Fibroblast of skin of right biceps (primary cell): ENCODE measurements at regions not wholly inside any gene's neighbourhood (a gene's known extent, or its start where the extent isn't known, plus 50 kb on each side); places are given as distances from the start of the nearest gene placed in this dataset.

ENCODE experiments used
- DNase-seq: peaks from one replicate; pipeline ENCODE4 v3.0.0-alpha.2; 2013

DNA sequence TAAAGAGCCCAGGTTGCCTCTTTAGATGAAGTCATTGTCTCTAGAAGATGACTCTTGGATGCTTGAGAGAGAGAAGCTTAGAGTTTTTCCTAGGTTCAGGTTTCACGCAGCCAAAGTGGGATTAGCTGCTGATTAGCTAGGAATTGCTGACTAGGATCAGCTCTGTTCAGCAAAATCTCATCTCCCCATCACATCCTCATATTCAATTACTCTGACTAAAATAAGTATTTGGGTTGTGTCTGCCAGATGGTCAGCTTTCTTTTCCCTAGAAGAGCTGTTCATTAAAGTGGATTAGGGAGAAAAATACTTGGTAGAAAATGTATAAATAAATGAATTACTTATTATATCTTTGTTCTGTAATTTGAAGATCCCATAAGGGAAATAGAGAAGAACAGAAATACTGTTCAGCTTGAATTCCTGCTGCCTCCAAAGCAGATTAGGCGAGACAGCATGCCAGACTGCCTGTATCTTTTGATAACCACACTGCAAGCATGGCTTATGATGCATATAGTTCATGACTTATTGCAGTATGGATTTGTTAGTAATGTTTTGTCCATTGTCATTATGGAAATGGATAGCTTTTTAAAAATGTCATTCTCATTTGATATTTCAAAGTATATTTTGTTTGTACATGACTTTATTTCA, 184.8 kb upstream of the CD180 start:
- DNase-seq: no peak

DNA sequence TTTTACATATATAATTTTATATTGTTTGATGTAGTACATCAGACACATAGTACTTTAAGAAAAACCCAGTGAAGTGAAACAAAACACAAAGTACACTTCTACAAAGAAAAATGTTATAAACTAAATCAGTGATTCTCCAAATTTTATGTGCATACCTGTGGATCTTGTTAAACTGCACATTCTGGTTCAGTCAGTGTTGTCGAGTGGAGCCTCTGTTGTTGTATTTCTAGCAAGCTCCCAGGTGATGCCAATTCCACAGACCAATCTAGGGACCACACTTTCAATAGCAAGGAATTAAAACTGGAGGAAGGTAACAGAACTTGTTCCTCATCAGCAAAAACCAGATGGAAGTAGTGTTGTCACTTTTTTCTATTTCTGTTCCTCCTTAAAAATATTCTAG, 183.8 kb upstream of the CD180 start:
- no peak for DNase-seq

DNA sequence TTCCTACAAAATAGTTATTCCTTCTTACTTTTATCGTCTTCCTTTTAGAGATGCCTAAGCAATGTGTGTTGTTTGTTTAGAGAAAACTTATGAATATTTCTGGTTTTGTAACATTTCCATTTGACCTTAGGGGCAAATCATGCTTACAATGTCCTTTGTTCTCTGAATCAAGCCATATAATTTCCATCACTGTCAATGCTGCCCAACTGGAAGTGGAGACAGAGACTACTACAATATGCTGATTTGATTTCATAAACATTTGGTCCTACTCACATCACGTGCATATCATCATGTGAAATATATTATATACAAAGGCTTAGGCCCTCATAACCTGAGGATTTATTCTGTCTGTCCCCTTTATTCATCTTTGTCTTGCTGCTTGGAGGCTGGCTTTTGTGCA, 183.2 kb upstream of the CD180 start:
- DNase-seq: no peak

DNA sequence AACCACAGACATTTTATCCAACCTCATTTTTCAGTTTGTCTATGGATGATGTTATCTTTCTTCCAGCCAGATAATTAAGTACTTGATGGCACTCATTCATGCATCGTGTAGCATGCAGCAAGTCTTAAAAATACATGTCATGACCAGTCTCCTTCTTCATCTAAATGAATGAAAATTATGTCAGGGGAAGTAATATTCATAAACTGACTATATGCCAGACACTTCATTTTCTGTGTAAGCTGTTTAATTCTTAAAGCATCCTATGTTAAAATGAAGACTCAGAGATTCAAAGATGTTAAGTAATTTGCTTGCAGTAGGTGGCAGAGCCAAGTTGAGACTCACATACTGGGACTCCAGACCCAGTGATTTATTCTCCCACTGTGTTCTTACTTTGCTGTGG, 181.7 kb upstream of the CD180 start:
- DNase-seq: no peak

DNA sequence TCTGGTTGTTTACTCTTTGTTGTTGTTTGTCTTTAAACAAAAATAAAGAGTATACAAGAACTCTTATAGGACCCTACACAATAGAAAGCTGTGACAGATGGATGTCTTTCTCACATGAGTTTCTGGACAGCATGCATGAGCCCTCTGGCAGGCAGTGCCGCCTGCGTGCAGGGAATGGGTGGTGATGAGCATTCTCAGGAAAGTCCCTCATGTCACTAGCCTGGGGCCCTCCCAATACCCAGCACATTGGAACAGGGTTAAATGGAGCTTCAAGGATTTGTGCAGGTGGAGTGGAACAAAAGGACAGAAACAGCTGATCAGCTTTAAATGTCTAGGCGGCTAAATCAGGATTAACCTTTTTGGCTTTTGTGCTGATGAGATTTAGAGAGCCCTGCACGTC, 181.0 kb upstream of the CD180 start:
- no peak for DNase-seq

DNA sequence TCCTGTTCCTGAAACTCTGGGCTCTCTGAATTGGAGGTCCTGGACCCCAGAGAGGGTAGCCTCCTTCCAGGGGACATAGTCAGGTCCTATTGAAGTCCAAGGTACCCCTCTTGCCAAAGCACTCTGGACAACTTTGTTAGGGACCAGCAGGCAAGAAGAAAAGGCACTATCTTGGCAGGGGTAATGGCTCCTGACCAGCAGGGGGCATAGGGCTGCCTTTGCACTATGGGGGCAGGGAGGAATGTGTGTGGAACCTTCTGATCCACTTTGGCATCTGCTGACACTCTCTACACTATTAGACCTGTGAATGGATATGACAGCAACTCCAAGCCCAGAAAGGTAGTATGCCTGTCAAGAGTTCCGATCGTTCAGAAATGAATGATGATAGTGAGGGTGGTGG, 179.0 kb upstream of the CD180 start:
- DNase-seq: no peak

GRCh38 chr5:67374378-67374777, 177.8 kb upstream of the CD180 start:
- no peak for DNase-seq

DNA sequence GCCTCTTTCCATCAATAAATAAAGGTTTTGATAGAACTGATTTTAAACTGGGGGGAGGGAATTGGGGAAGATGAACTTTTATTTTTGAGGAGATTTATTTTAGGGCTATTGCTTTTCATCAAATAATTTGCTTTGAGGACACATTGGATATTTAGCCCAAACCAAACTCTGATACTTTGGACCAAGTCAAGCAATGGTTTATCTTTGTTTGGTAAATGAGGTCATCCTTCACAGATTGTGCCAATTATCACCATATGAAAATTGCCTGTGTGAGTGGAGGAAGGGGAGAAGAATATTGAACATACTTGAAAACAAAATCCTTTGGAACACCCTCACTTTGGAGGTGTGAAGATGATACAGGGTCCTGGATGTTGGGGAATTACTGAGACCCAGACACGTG, 176.9 kb upstream of the CD180 start:
- DNase-seq: no peak

DNA sequence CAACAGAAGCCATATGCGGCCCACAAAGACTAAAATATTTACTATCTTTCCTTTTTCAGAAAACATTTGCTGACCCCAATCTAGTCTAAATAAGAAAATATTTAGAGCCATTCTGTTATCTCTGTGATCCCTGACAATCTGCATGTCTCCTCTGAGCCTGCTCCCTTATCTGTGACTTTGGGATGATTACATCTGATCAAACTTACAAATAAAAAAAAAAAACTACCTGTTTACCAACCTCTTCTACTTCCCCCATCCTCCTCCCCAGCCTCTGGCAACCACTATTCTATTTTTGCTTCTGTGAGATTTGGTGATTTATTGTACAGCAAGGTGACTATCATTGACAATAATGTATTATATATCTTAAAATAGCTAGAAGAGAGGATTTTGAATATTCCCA, 176.3 kb upstream of the CD180 start:
- DNase-seq: no peak

- DNase-seq: no peak
Measured at GRCh38 chr5:67371924-67372323, 175.3 kb upstream of the CD180 start.

DNA sequence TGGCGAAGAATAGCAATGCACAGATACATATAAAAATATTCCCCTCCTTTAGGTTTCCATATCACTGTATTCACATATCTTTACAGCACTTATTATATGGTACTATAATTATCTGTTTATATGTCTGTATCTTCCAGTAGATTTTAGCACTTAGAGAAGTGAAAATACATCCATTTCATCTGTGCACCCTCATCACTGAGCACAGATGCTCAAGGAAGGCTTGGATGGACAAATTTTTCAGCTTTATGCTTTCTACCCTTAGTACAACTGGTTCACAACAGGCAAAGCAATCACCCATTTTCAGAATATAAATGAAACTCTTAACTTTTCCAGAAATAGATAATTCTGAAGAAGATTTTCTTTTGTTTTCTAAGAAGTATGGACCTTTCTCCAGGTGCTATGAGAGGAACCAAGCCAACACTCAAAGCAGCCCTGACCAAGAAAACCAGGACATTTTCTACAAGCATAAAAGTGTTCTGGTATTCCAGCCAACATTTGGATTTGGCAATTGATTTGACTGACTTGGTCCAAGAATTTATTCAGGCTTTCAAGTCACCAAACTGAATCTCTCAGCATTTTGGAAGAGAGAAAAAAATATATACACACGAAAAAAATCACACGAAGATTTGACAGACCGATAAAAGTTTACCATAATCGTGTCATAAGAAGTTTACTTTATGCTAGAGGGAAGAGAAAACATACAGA, 170.2 kb upstream of the CD180 start:
- DNase-seq: no peak

GRCh38 chr5:67366276-67366675, 169.7 kb upstream of the CD180 start:
- DNase-seq: no peak

DNA sequence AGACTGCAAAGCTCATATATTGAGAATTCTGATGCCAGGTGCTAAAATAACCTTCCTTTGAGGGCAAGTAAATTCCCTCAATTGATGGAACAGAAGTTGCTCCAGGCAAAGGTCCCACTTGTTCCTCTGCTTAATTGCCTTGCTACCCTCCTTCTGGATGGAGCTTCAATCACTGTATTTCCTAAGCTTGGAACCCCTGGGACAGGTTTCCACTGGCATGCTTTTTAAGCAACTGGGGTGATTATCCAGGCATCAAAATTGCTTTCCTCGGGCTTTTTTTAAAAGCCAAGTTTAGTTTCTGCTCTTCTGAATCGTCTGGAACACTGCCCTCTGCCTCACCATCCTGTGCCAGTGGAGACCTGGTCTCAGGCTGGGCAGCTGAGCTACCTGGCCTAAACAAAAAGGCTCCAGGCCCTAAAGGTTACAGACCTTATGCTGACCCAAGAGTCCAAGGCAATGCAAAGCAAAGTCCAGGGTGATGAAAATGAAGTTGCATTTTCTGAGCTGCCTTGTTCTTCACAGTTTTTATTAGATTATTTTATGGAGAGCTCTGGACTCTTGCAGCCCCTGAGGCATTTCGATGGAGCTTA, 167.9 kb upstream of the CD180 start:
- DNase-seq: no peak

DNA sequence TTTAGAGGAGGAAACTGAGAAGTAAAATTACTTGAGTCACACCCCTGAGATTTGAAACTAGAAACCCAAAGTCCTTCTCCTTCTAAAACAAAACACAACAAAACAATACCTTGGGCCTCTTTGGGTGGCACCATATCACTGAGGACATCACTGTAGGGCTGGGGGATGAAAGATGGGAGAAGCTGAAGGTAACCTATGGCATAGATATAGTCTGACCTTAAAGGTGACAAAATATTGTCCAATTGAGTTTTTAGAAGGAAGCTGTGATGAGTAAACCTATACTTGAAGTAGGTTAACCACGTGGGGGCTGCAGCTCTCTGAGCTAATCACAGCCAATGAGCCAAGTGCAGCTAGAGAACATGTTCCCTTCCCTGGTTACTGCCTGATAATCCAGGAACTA, 167.4 kb upstream of the CD180 start:
- DNase-seq: no peak

DNA sequence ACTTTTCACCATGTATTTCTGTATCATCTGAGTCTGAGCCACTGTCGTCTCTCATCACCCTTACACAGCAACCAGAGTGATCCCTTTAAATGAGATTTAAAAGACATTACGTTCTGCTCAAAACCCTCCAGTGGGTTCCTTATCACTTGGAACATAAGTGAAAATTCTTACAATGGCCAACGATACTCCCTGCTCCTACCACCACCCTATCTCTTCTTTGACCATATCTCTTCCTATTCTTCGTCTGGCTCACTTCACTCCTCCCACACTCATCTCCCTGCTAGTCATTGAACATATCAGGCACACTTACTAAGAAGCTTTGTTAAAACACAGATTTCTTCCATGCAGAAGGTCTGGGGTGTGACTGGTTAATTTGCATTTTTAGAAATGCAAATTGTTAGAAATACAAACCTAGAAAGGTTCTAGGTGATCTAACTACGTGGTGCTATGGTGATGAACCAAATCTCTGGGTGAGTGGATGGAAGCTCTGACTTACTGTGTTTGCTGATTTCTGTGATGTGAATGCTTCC, 166.6 kb upstream of the CD180 start:
- DNase-seq: no peak

GRCh38 chr5:67361932-67362729, 165.5 kb upstream of the CD180 start:
- peak; percentile 49 for DNase-seq

DNA sequence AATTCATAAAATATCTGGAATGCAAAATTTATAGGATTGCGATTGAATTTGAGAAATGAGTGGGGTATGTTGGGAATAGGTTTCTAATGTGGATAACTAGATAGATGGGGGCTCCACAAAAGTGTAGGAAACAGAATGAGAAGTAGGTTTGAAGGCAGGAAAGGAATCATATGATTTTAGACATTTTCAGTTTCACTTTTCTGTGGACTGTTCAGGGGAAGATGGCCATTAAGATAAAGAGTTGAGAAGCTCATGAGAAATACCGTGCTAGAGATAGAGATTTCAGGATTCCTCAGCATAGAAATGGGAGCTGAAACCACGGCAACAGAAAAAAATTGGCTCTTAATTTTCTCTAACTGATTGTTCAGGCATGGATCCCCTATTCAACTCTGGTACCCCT, 163.4 kb upstream of the CD180 start:
- DNase-seq: no peak

DNA sequence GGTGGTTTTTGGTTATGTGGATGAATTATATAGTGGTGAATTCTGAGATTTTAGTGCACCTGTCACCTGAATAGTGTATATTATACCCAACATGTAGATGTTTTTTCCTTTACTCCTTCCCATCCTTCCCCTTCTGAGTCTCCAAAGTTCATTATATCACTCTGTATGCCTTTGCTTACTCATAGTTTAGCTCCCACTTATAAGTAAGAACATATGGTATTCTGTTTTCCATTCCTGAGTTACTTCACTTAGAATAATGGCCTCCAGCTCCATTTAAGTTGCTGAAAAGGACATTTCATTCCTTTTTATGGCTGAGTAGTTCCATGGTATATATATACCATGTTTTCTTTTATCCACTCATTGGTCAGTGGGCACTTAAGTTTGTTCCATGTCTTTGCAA, 161.6 kb upstream of the CD180 start:
- no peak for DNase-seq

GRCh38 chr5:67355120-67355713, 158.6 kb upstream of the CD180 start:
- no peak for DNase-seq

DNA sequence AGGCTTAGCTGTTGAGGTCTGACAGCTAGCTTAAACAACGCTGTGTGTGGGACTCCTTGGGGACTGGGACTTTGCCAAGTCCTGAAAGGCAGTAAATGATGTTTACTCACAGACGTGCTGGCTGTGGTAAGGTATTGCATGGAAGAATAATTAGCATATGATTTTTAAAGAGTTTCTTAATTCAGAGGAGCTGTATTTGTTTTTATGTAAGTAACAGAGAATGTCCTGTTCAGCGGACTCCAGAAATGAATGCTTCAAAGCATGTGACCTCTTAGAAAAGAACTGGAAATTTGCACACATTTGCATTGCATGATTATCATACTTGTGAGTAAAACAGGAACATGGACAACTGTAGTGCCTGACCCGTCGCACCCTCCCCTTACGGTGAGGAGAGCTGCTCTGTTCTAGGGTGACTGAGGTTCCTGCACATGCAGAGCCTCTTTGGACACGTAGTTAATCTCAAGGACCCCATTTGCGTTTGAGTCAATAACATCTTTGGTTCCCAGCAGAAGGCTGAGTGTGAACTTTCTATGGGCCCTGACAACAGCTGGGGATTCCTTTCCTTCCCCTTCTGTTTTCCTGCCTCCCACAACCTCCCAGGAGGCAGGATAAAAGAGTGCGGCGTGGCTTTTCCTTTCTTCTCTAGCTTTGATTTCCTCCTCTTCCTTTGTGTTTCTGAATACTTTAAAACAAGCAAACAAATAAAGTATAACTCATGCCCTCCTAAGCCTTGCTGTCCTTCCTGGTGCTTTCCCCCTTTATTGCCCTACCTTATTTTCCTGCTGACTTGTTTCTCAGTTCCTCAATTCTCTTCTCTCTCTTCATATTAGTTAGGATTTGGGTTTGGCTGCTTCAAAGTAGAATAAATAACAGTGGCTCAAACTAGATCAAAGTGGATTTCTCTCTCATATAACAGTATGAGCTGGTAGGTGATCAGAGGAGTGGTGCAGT, 157.2 kb upstream of the CD180 start:
- DNase-seq: peak; percentile 40

- peak; percentile 42 for DNase-seq
Measured at GRCh38 chr5:67350618-67351201, 154.1 kb upstream of the CD180 start.

DNA sequence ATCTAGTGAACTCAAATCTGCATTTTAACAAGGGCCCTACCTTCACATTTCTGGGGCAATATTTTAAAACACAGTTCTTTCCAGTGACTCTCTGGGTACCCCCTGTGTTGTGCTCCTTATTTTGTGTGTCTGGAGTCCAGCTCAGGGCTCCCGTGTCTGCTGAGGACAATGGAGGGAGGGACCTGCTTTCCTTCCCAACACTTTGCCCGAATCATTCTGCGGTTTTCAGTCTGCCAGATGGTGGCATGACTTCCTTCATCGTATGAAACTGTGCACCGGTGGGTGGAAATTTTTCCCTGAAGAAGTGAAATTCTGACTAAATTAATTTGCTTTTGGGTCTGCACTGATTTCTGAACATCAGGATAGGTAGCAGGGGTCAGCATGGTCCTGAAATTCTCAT, 153.6 kb upstream of the CD180 start:
- no peak for DNase-seq
